ENCODE measurements at regions not wholly inside any gene's neighbourhood (a gene's known extent, or its start where the extent isn't known, plus 50 kb on each side); places are given as distances from the start of the nearest gene placed in this dataset.

DNA sequence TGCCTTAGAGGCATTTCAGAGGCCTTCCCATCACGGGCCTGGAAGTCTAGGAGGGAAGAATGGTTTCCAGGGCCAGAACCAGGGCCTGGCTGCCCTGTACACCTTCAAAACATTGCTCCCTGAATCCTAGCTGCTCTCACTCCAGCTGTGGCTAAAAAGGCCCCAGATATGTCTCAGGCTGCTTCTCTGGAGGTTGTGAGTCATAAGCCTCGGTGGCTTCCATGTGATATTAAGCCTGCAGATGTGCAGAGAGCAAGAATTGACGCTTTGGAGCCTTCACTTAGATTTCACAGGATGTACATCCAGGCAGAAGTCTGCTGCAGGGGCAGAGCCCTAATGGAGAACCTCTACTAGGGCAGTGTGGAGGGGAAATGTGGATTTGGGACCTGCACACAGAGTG is 502.5 kb downstream of the GRXCR1 start:
- TF ChIP-seq ZNF398 (tag by site-specific recombination; IDR thresholded peaks at IDR 0.05) (no peak), HOXA7 (CRISPR knock-in tag; IDR thresholded peaks at IDR 0.05; ENCODE audit: borderline replicate concordance) (no peak), ZNF623 (tag by site-specific recombination; IDR thresholded peaks at IDR 0.05) (no peak), ZNF223 (tag by site-specific recombination; IDR thresholded peaks at IDR 0.05) (no peak), SALL2 (tag by site-specific recombination; IDR thresholded peaks at IDR 0.05; ENCODE audit: borderline replicate concordance) (no peak), ZNF777 (tag by site-specific recombination; IDR thresholded peaks at IDR 0.05; ENCODE audit: borderline replicate concordance) (no peak), EGR2 (tag by site-specific recombination; IDR thresholded peaks at IDR 0.05; ENCODE audit: low read depth) (no peak), ZNF785 (tag by site-specific recombination; IDR thresholded peaks at IDR 0.05) (no peak), ZNF791 (tag by site-specific recombination; IDR thresholded peaks at IDR 0.05) (no peak), ZNF747 (tag by site-specific recombination; IDR thresholded peaks at IDR 0.05) (no peak), ZBTB8A (tag by site-specific recombination; IDR thresholded peaks at IDR 0.05) (no peak), ZNF121 (tag by site-specific recombination; IDR thresholded peaks at IDR 0.05) (no peak), TRIM28 (IDR thresholded peaks at IDR 0.05; ENCODE audit: borderline replicate concordance, low read length) (no peak), ZNF513 (tag by site-specific recombination; IDR thresholded peaks at IDR 0.05) (no peak), ZNF16 (tag by site-specific recombination; IDR thresholded peaks at IDR 0.05; ENCODE audit: low read depth) (no peak), ZFP3 (tag by site-specific recombination; IDR thresholded peaks at IDR 0.05; ENCODE audit: low read depth) (no peak)
- TF ChIP-seq, protein P1, sequence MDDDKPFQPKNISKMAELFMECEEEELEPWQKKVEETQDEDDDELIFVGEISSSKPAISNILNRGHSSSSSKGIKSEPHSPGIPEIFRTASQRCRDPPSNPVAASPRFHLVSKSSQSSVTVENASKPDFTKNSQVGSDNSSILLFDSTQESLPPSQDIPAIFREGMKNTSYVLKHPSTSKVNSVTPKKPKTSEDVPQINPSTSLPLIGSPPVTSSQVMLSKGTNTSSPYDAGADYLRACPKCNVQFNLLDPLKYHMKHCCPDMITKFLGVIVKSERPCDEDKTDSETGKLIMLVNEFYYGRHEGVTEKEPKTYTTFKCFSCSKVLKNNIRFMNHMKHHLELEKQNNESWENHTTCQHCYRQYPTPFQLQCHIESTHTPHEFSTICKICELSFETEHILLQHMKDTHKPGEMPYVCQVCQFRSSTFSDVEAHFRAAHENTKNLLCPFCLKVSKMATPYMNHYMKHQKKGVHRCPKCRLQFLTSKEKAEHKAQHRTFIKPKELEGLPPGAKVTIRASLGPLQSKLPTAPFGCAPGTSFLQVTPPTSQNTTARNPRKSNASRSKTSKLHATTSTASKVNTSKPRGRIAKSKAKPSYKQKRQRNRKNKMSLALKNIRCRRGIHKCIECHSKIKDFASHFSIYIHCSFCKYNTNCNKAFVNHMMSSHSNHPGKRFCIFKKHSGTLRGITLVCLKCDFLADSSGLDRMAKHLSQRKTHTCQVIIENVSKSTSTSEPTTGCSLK (tag by site-specific recombination; IDR thresholded peaks at IDR 0.05), result no peak
- TF ChIP-seq, protein P2, sequence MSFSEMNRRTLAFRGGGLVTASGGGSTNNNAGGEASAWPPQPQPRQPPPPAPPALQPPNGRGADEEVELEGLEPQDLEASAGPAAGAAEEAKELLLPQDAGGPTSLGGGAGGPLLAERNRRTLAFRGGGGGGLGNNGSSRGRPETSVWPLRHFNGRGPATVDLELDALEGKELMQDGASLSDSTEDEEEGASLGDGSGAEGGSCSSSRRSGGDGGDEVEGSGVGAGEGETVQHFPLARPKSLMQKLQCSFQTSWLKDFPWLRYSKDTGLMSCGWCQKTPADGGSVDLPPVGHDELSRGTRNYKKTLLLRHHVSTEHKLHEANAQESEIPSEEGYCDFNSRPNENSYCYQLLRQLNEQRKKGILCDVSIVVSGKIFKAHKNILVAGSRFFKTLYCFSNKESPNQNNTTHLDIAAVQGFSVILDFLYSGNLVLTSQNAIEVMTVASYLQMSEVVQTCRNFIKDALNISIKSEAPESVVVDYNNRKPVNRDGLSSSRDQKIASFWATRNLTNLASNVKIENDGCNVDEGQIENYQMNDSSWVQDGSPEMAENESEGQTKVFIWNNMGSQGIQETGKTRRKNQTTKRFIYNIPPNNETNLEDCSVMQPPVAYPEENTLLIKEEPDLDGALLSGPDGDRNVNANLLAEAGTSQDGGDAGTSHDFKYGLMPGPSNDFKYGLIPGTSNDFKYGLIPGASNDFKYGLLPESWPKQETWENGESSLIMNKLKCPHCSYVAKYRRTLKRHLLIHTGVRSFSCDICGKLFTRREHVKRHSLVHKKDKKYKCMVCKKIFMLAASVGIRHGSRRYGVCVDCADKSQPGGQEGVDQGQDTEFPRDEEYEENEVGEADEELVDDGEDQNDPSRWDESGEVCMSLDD (tag by site-specific recombination; IDR thresholded peaks at IDR 0.05), result no peak
- TF ChIP-seq, protein P3, sequence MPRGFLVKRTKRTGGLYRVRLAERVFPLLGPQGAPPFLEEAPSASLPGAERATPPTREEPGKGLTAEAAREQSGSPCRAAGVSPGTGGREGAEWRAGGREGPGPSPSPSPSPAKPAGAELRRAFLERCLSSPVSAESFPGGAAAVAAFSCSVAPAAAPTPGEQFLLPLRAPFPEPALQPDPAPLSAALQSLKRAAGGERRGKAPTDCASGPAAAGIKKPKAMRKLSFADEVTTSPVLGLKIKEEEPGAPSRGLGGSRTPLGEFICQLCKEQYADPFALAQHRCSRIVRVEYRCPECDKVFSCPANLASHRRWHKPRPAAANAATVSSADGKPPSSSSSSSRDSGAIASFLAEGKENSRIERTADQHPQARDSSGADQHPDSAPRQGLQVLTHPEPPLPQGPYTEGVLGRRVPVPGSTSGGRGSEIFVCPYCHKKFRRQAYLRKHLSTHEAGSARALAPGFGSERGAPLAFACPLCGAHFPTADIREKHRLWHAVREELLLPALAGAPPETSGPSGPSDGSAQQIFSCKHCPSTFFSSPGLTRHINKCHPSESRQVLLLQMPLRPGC (tag by site-specific recombination; IDR thresholded peaks at IDR 0.05), result no peak
- Histone ChIP-seq H3K36me3 (ENCODE audit: control insufficient read depth in 2 of 2, insufficient read depth in 1 of 2, low read length in 2 of 2) (no peaks in the 10 kb centered on the region), H3K27ac (ENCODE audit: extremely low read depth, low read depth, low read length) (no peak overlapping the region), H3K4me1 (ENCODE audit: control insufficient read depth, insufficient read depth, low read length) (no peaks in the 10 kb centered on the region), H3K4me3 (ENCODE audit: low read depth, low read length) (no peak overlapping the region), H3K9me3 (ENCODE audit: control insufficient read depth, insufficient read depth, low read depth, low read length) (no peaks in the 10 kb centered on the region)
- ChIA-PET CTCF (no interaction called here), POLR2A (no interaction called here)
